ENCODE measurements at regions not wholly inside any gene's neighbourhood (a gene's known extent, or its start where the extent isn't known, plus 50 kb on each side); places are given as distances from the start of the nearest gene placed in this dataset.

- Histone ChIP-seq H2AFZ (ENCODE audit: low read depth, low read length) (peak overlapping the region; percentile 17), H3K4me1 (ENCODE audit: insufficient read depth, low read length) (no peaks in the 10 kb centered on the region), H3K36me3 (ENCODE audit: insufficient read depth, low read length) (no peaks in the 10 kb centered on the region), H3K27me3 (ENCODE audit: insufficient read depth, low read length) (no peaks in the 10 kb centered on the region), H3K9me3 (ENCODE audit: low read length) (no peaks in the 10 kb centered on the region), H3K4me3 (ENCODE audit: low read length) (no peak overlapping the region)
These were observed 143.1 kb downstream of the GNAI1 start for GRCh38 chr7:80277434-80278427.

Data from neuron (in vitro differentiated cells).